ENCODE measurements at regions not wholly inside any gene's neighbourhood (a gene's known extent, or its start where the extent isn't known, plus 50 kb on each side); places are given as distances from the start of the nearest gene placed in this dataset.

DNA sequence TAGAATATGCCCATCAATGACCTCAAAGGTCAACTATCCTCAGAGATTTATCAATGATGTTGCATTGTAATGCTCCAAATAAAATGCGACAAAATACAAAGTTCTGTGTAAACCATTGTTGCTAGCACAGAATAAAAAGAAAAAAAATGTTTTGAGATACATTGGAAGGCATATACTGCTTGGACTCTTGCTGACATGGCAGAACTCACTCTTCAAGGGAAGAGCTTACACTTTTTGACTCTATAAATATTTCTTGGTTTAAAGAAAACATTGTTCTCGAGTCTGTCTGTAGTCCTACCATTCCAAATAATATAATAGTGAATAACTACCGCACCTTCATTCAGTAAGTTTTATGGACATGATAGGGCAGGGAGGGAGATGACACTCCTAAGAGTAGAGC is 178.7 kb upstream of the RSPO3 start:
- TF ChIP-seq, protein P1, sequence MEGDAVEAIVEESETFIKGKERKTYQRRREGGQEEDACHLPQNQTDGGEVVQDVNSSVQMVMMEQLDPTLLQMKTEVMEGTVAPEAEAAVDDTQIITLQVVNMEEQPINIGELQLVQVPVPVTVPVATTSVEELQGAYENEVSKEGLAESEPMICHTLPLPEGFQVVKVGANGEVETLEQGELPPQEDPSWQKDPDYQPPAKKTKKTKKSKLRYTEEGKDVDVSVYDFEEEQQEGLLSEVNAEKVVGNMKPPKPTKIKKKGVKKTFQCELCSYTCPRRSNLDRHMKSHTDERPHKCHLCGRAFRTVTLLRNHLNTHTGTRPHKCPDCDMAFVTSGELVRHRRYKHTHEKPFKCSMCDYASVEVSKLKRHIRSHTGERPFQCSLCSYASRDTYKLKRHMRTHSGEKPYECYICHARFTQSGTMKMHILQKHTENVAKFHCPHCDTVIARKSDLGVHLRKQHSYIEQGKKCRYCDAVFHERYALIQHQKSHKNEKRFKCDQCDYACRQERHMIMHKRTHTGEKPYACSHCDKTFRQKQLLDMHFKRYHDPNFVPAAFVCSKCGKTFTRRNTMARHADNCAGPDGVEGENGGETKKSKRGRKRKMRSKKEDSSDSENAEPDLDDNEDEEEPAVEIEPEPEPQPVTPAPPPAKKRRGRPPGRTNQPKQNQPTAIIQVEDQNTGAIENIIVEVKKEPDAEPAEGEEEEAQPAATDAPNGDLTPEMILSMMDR (IDR thresholded peaks at IDR 0.05): no peak
- no peak for TF ChIP-seq POLR2A (IDR thresholded peaks at IDR 0.05)

All from thyroid gland (tissue), 4 donors.